ENCODE measurements at regions not wholly inside any gene's neighbourhood (a gene's known extent, or its start where the extent isn't known, plus 50 kb on each side); places are given as distances from the start of the nearest gene placed in this dataset.

DNA sequence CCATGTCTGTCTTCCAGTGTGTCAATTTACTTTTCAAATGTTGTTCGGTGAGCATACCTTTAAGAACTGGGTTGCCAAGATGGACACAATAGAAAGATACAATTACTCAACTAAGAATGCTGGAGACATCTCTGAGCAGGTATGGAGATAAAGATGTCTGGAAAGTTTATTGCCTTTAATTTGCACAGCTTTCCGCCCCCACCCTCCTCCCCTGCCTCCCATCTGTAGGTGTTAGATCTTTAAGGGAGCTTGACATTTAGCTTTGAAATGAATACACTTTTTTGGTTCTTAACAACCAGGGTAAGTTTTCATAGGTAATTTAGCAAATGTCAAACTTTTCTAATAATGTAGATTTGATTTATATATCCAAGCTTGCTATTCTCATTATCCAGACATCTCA, 104.4 kb downstream of the BTBD3 start:
- FAIRE-seq, result no peak

DNA sequence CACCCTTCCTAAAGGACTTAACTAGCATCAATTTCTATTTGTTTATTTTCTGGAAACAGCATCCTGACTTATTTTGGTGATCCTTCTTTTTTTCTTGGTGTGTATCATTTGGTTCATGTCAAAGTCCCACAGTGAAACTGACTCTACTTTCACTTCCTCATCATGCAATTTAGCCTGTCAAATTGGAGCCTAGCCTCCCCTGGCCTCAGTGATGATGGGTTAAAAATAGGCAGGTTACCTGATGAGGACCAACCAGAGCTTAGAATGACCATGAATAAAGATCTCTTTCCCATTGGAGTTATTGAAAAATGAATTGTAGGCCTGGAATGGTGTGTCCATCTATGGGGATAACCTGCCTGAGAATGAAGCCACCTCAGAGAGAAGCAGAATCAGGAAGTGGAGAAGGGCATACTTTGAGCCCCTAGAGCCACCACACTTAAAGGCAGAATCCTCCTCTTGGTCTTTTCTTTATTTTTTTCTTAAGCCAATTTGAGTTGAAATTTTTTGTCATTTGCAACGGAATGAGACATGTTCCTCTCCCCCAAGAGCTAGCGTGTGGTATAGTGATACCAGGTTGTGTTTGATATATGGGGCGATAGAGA, 105.6 kb downstream of the BTBD3 start:
- DNase-seq (ENCODE audit: low spot score) (no peak), FAIRE-seq (no peak)

More for the DNA sequence above, 104.4 kb downstream of the BTBD3 start:
- no peak for DNase-seq (ENCODE audit: low spot score)

DNA sequence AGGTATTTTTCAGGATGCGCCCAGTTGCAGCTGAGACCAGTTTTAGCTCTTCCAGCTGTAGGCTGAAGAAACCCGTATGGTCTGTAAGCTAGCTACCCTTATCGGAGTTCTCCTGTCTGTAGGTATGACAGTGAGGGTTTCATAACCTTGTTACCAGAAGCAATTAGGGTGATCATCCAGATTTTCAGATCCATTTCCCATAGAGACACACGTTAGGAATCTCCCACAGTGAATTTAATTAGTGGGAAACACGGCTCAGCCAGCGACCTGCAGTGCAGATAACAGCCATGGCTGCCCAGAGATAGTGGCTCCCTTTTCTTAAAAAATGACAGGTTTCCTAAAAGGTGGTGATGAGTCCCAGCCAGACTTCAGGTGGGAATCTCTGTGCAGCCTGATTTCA, 111.1 kb downstream of the BTBD3 start:
- DNase-seq (ENCODE audit: low spot score) (no peak), FAIRE-seq (no peak)

DNA sequence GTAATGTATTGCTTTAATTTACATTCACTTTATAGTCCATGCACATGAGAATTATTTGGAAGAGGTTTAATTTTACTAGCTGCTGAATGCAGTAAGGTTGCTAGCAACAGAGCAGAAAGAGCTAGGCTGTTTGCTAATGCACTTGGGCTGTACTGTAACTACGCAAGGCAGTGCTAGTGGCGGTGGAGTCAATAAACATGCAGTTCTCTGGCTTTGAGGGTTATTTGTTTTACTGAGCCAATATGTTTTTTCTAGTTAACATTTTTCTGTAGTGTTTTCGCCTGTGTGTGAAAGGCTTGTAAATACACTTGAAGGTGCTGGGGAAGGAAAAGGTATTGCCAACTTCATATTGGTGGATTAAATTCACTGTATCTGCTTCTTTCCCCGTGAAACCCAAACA, 112.8 kb downstream of the BTBD3 start:
- DNase-seq (ENCODE audit: low spot score) (no peak), FAIRE-seq (no peak)

DNA sequence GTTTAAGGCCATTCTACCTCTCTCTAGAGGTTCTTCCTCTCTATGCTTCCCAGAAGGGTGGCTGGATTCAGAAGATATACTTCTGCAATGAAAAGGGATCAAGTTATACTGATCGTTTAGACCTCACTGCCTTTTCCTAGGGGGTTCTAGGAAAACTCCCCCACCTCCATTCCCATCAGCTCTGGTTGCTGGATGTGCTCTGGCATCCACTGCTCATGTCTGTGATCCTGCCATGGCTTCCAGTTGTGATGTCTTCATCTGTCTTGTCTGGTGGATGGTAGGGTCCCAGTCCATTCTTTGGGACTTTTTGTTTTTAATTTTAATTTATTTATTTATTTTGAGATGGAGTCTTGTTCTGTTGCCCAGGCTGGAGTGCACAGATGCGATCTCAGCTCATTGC, 118.4 kb downstream of the BTBD3 start:
- no peak for FAIRE-seq

DNA sequence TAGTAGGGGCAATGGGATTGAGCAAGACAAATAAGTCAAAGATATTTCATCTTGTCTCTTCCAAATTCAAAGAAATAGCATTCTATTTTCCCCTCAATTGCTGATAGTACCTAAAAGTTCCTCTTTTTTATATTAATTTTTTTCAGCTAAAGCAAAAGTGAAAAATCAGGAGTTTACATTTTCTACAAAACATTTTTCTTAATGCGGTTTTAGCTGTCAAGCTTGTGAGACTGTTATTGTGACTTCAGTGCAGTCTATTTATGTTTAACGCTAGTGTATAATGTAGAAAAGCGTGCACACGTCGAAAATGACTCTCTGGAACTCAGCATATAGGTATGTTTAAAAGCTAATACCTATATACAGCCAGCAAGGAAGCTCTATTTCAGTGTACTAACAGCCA, 119.8 kb downstream of the BTBD3 start:
- FAIRE-seq (no peak), DNase-seq (ENCODE audit: low spot score) (no peak)

More for the DNA sequence above, 118.4 kb downstream of the BTBD3 start:
- DNase-seq (ENCODE audit: low spot score), result no peak

DNA sequence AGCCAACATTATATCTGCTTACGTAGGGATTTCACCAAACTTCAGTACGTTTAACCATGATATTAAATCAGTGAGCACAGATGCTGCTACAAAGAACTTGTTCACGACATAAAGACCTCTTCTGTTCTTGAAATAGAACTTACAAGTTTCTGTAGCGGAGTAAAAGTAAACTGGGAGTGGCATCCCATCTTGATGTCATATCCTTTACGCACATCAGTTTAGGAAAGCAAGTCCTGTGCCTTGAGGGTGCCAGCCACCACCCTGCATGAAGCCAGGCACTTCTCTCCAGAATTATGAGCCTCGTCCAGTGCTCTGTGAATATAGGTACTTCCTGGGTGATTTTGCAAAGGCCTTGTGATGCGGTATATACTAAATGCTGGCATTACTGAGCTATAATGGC, 122.6 kb downstream of the BTBD3 start:
- no peak for DNase-seq (ENCODE audit: low spot score)
- no peak for FAIRE-seq

DNA sequence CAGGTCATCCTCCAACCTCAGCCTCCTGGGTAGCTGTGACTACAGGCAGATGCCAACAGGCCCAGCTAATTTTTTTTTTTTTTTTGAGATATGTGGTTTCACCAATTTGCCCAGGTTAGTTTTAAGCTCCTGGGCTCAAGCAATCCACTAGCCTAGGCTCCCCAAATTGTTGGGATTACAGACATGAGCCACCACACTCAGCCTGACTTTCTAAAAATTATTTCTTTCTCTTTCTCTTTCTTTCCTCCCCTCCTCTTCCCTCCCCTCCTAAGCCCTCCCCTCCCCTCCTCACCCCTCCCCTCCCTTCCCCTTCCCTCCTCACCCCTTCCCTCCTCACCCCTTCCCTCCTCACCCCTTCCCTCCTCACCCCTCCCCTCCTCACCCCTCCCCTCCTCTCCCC, 127.3 kb downstream of the BTBD3 start:
- DNase-seq (ENCODE audit: low spot score) (no peak), FAIRE-seq (no peak)

DNA sequence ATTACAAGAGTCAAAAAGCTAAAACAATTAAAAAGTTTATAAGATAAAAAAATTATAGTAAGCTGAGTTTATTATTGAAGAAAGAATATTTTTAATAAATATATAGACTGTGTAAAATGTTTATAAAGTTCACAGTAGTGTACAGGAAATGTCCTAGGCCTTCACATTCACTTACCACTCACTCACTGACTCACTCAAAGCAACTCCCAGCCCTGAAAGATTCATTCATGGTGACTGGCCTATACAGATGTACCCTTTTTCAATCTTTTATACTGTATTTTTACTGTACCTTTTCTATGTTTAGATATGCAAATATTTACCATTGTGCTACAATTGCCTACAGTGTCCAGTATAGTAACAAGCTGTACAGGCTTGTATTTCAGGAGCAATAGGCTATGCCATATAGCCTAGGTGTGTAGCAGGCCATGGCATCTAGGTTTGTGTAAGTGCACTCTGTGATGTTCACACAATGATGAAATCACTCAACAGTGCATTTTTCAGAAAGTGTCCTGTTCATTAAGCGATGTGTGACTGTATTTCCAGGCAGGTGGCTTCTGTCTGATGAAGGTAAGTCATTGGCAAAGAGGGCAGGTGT, 130.2 kb downstream of the BTBD3 start:
- no peak for DNase-seq (ENCODE audit: low spot score)
- FAIRE-seq, result no peak

DNA sequence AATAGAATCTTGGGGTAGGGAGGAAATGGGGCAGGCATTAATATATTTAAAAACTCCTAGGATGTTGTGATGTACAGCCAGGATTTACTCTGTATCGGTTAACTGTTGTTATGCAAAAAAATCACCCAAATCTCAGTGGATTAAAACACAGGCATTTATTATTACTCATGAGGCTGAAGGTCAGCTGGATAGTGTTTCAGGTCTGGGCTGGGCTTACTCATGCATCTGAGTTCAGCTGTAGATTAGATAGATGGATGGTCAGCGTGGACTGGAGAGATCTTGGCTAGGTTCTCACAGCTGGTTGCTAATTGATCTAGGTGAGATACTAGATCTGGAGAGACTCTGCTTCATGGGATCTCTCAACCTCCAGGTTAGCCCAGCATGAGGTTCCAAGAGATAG, 131.4 kb downstream of the BTBD3 start:
- DNase-seq (ENCODE audit: low spot score) (no peak), FAIRE-seq (no peak)

DNA sequence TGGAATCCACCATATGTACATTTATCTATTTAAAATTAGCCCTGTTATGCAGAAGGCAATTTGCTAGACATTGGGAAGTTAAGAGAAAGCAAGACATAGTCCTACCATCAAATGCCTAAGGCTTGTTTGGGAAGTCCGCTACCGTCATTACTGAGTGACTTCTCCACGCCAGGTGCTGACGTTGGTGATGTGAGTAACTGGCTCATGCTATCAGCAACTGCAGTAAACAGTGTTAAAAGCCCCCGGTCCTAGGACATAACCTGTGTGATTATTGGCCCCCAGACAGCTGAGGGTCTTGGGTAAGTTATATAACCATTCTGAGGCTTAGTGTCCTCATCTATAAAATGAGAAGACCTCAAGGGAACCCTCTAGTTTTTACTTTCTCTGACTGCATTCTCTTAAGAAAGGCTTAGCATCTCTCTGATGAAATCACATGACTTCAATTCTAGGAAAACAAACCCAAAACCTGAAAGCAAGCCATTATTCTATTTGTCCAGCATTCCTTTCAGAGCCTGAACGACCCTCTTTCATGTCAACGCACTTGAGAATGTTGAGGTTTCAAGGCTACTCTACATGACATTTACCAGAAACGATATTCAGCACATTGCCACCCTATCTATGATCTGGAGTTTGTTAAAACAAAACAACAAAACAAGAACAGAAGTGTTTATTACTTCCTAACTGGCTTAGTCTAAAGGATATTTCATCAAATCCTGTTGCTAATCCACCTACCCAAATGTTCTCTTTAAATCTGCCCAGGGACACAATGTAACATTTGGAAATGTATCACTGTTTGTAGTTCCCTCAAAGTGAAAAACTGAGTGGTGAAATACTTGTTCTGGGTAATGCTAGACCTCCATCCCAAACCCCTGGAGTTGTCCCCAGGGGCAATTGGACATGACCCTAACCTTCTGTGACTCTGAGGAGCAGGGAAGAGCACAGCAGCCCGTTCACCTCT, 133.8 kb downstream of the BTBD3 start:
- DNase-seq (ENCODE audit: low spot score), result no peak

DNA sequence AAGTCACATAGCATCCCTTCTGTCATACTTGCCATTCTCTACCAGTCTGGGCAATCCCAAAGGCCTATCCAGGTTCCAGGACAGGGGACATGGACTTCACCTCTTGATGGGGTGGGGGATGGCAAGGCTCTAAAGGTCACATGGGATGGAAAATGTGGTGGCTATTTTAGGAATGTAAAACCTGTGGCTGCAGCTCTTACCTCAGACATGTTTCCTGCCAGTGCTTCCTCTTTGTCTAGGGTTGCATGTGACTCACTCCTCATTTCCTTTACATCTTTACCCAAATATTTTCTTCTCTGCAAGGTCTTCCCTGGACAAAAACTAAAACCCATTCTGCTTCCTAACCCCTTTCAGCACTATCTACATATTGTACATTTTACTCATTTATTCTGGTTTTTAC, 135.7 kb downstream of the BTBD3 start:
- no peak for FAIRE-seq
- DNase-seq (ENCODE audit: low spot score), result no peak

More for the DNA sequence above, 133.8 kb downstream of the BTBD3 start:
- no peak for FAIRE-seq

DNA sequence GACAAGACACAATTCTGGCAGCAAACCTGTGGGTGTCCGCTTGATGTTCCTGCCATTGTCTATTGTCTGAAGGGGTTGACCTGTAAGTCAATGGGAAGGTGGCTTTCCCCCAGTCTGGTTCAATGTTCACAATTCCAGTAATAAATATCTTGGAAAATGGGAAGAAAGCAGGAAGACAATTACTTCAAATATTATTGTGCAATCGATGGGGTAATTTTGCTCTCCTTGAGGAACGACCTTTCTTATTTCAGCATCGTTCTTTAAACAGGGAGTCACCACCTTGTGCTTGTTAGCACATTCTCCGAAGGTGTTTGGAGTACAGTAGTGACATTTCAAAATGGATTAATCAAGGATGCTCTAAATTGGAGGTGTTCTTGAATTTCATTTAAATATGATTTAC, 136.9 kb downstream of the BTBD3 start:
- FAIRE-seq (no peak), DNase-seq (ENCODE audit: low spot score) (no peak)

DNA sequence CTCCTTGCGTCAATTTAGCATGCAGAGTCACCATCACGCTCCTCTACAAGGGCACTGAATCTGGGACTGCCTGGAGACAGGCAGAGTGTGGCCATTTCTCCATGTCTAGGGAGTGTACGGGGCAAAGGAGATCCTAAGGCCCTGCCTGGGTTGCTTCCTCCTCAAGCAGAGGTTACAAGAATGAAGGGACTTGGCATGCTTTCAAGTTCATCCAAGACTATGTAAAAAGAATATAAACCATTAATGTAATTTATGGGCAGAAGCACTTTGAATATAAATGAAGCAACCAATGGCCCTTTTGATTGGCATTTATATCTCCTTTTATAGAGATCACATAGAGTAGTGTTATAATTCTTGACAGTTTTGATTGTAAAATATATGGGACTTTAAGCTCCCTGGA, 137.5 kb downstream of the BTBD3 start:
- FAIRE-seq, result no peak
- DNase-seq (ENCODE audit: low spot score), result no peak

DNA sequence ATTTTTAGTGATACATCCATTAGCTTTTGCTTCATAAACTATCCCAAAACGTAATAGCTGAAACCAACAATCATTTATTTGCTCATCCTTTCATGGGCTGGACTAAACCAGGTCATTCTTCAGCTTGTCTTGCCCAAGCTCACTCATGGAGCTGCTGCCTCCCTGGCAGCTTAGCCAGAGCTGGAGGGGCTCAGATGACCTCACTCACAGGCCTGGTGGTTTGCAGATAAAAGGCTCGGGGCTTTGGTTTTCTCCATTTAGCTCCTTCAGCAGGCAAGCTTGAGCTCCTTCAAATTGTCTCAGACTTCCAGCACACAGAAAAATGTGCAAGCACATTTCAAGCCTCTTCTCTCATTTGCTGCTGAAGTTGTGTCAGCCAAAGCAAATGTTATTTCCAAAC, 139.1 kb downstream of the BTBD3 start:
- DNase-seq (ENCODE audit: low spot score), result no peak

DNA sequence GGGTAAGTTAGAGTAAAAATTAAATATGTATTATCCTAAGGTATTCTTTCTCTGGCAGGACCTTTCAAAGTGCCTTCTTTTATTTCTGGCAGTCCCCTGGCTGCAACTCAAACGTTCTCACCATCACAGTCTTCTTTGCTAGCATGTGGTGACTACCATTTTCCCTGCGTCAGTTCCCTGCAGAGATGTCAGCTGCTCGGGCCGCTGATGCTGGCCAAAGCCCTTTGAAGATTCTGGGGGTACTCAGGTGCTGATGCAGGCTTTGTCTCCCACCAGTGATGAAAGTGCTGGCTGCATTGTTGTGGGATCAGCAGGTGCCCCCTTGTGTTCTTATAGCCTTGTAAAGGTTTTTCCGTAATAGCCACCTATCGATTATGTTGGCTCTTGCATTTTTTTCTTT, 140.1 kb downstream of the BTBD3 start:
- no peak for DNase-seq (ENCODE audit: low spot score)

More for the DNA sequence above, 139.1 kb downstream of the BTBD3 start:
- no peak for FAIRE-seq

DNA sequence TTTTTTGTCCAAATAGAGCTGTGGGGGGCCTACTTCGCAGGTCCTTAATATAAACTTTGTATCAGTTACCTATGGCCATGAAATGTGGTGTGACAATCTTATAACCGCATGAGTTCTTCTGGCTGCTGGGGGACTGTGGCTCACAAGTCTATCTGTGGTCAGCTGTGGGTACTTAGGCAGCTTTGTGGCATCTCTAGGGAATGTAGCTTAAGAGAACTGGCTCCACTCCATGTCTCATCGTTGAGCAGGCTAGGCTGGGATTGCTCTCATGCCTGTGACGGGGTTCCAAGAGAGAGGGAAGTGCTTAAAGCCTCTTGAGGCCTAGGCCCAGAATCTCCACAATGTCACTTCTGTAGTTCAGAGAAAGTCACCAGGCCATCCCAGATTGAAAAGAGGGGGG, 140.5 kb downstream of the BTBD3 start:
- no peak for DNase-seq (ENCODE audit: low spot score)
- no peak for FAIRE-seq

More for the DNA sequence above, 140.1 kb downstream of the BTBD3 start:
- no peak for FAIRE-seq

DNA sequence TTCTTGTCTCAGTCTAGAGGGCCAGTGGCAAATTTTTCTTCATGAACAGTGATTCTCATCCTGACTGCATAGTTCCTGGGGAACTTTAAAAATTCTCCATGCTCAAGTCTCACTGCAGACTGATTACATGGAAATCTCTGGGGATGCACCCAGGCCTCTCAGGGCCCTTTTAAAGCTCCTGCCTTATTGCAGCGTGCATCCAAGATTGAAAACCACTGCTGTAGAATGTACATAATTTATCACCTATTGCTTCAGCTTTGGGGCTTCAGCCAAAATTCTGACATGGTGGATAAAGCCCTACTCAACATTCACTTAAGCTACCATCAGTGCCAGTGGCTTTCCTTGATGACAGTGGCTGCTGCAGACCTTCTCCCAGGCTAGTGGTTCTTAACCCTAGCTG, 143.8 kb downstream of the BTBD3 start:
- FAIRE-seq (no peak), DNase-seq (ENCODE audit: low spot score) (no peak)

DNA sequence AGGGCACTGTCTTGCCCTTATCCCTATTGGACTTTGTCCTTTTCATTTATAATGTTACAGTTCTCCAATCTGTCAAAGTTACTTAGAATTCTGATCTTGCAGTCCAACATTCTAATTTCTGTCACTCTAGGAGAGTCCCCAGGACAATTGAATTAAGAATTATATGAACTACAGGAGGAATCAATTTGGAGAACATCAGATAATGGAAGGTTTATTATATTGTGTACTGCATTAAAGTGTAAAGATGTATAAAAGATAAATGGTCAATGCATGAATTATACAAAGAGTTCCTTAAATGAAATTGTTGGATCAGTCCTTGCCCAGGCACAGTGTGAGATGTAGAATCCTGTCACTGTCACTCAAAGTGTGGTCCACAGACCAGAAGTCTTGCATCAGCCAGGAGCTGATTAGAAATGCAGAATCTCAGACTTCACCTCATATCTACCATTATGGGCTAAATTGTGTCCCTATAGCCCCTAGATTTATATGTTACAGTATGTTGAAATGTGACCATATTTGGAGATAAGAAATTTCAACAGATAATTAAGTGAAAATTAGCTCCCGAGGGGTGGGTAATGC, 145.5 kb downstream of the BTBD3 start:
- DNase-seq (ENCODE audit: low spot score), result no peak
- no peak for FAIRE-seq

DNA sequence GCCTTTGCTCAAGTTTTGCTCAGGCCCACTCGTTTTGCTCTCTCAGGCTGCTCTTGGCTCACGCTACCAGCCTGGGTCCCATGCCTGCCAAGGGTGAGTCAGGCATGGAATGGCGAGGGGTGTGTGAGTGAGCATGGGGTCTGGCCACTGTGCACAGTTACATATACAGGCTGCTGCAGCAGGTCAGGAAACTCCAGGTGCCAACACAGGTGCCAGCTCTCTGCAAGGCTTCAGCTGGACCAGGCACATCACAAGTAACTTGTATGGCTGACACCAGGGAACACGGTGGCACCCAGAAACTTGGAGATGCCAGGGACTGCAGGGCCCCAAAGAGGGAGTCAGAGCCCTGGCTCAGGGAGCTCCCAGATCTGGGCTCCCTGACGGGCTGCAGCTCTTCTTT, 146.8 kb downstream of the BTBD3 start:
- DNase-seq (ENCODE audit: low spot score) (no peak), FAIRE-seq (no peak)

DNA sequence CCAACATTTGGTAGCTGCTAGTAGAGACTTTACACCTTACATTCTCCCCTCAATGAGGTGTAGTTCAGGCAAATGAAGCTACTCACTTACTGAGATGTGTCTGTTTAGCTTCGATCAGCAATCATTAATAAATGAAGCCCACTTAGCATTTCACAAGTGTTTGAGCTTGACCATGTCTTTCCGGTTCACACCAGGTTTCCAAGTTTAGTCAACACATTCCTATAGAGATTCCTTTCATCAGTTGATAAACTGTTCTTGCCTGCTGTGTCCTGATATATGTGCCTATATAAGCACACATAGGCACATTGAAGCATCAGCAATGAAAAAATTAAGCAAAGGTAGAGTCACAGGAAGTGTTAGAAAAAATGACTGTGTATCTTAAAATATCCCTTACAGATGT, 150.0 kb downstream of the BTBD3 start:
- DNase-seq (ENCODE audit: low spot score) (no peak), FAIRE-seq (no peak)

DNA sequence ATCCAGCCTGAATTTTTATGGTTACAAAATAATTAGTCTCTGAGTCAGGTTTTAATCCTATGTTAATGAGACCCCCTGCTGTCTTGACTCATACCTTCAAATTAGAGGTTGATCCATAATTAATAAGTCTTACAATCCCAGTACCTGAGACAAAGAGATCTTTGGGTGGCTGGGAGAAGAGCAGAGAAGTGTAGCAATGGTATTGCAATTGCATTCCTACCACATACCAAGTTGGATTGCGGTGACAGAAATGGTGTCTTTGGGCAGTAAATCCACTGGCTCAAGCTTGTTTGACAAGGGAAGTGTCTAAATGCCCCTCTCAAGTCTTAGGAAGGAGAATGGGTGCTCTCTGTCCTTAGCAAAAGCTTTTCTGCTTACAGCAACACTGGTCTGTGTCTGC, 150.4 kb downstream of the BTBD3 start:
- DNase-seq (ENCODE audit: low spot score) (no peak), FAIRE-seq (no peak)

Measured in RCC 7860 (cell line).